ENCODE measurements at regions not wholly inside any gene's neighbourhood (a gene's known extent, or its start where the extent isn't known, plus 50 kb on each side); places are given as distances from the start of the nearest gene placed in this dataset.

- Histone ChIP-seq H2AFZ (ENCODE audit: low read depth, low read length, severe bottlenecking) (no peak overlapping the region), H3K27ac (ENCODE audit: low read depth, low read length) (no peak overlapping the region), H3K9me2 (replicated peaks; ENCODE audit: insufficient read depth, low read length) (no peaks in the 10 kb centered on the region), H3K9me3 (ENCODE audit: insufficient read depth, low read length) (no peaks in the 10 kb centered on the region), H3K36me3 (ENCODE audit: low read length) (no peaks in the 10 kb centered on the region), H3K27me3 (ENCODE audit: low read length) (no peaks in the 10 kb centered on the region), H3F3A (ENCODE audit: insufficient read depth) (no peaks in the 10 kb centered on the region), H4K20me1 (ENCODE audit: low read depth, low read length) (no peaks in the 10 kb centered on the region), H3K4me2 (ENCODE audit: low read depth, low read length, poor library complexity, severe bottlenecking) (no peak overlapping the region), H3K4me3 (ENCODE audit: insufficient read depth, low read length, poor library complexity, severe bottlenecking) (no peak overlapping the region), H3K79me2 (ENCODE audit: insufficient read depth, low read length) (no peaks in the 10 kb centered on the region), H3K9ac (ENCODE audit: low read length) (no peak overlapping the region)
- TF ChIP-seq CTCF (IDR thresholded peaks at IDR 0.05; ENCODE audit: insufficient read depth, low read length, poor library complexity, severe bottlenecking) (no peak), EZH2phosphoT487 (conservative IDR thresholded peaks at IDR 0.05; ENCODE audit: low read length) (no peak)
Measured at GRCh38 chrX:42070866-42071265, 147.5 kb upstream of the CASK start.

GRCh38 chrX:42054256-42054655 lies 130.9 kb upstream of the CASK start:
- no peaks in the 10 kb centered on the region for H3K27me3 ChIP-seq (ENCODE audit: low read length)
- no peaks in the 10 kb centered on the region for H3F3A ChIP-seq (ENCODE audit: insufficient read depth)
- no peak overlapping the region for H3K4me2 ChIP-seq (ENCODE audit: low read depth, low read length, poor library complexity, severe bottlenecking)
- H3K9ac ChIP-seq (ENCODE audit: low read length) = no peak overlapping the region
- H3K4me3 ChIP-seq (ENCODE audit: insufficient read depth, low read length, poor library complexity, severe bottlenecking) = no peak overlapping the region
- no peak overlapping the region for H2AFZ ChIP-seq (ENCODE audit: low read depth, low read length, severe bottlenecking)
- TF ChIP-seq EZH2phosphoT487 (conservative IDR thresholded peaks at IDR 0.05; ENCODE audit: low read length) (no peak), CTCF (IDR thresholded peaks at IDR 0.05; ENCODE audit: insufficient read depth, low read length, poor library complexity, severe bottlenecking) (no peak)
- no peak overlapping the region for H3K27ac ChIP-seq (ENCODE audit: low read depth, low read length)
- no peaks in the 10 kb centered on the region for H3K9me3 ChIP-seq (ENCODE audit: insufficient read depth, low read length)
- no peaks in the 10 kb centered on the region for H3K9me2 ChIP-seq (replicated peaks; ENCODE audit: insufficient read depth, low read length)
- no peaks in the 10 kb centered on the region for H3K36me3 ChIP-seq (ENCODE audit: low read length)
- no peaks in the 10 kb centered on the region for H3K79me2 ChIP-seq (ENCODE audit: insufficient read depth, low read length)
- H4K20me1 ChIP-seq (ENCODE audit: low read depth, low read length) = no peaks in the 10 kb centered on the region

- no peaks in the 10 kb centered on the region for H4K20me1 ChIP-seq (ENCODE audit: low read depth, low read length)
- H3K9me3 ChIP-seq (ENCODE audit: insufficient read depth, low read length) = no peaks in the 10 kb centered on the region
- H3K36me3 ChIP-seq (ENCODE audit: low read length) = no peaks in the 10 kb centered on the region
- H3K9ac ChIP-seq (ENCODE audit: low read length) = no peak overlapping the region
- no peaks in the 10 kb centered on the region for H3F3A ChIP-seq (ENCODE audit: insufficient read depth)
- no peak overlapping the region for H3K4me3 ChIP-seq (ENCODE audit: insufficient read depth, low read length, poor library complexity, severe bottlenecking)
- H3K27me3 ChIP-seq (ENCODE audit: low read length) = no peaks in the 10 kb centered on the region
- no peak overlapping the region for H3K27ac ChIP-seq (ENCODE audit: low read depth, low read length)
- no peaks in the 10 kb centered on the region for H3K9me2 ChIP-seq (replicated peaks; ENCODE audit: insufficient read depth, low read length)
- H3K79me2 ChIP-seq (ENCODE audit: insufficient read depth, low read length) = no peaks in the 10 kb centered on the region
- H2AFZ ChIP-seq (ENCODE audit: low read depth, low read length, severe bottlenecking) = no peak overlapping the region
- TF ChIP-seq EZH2phosphoT487 (conservative IDR thresholded peaks at IDR 0.05; ENCODE audit: low read length) = no peak
- TF ChIP-seq CTCF (IDR thresholded peaks at IDR 0.05; ENCODE audit: insufficient read depth, low read length, poor library complexity, severe bottlenecking) = no peak
- no peak overlapping the region for H3K4me2 ChIP-seq (ENCODE audit: low read depth, low read length, poor library complexity, severe bottlenecking)
Measured at GRCh38 chrX:42050345-42050744, 127.0 kb upstream of the CASK start.

GRCh38 chrX:42047886-42048285 lies 124.5 kb upstream of the CASK start:
- Histone ChIP-seq H3K9me2 (replicated peaks; ENCODE audit: insufficient read depth, low read length) (no peaks in the 10 kb centered on the region), H3K79me2 (ENCODE audit: insufficient read depth, low read length) (no peaks in the 10 kb centered on the region), H3K36me3 (ENCODE audit: low read length) (no peaks in the 10 kb centered on the region), H3K4me2 (ENCODE audit: low read depth, low read length, poor library complexity, severe bottlenecking) (no peak overlapping the region), H3K4me3 (ENCODE audit: insufficient read depth, low read length, poor library complexity, severe bottlenecking) (no peak overlapping the region), H2AFZ (ENCODE audit: low read depth, low read length, severe bottlenecking) (no peak overlapping the region), H4K20me1 (ENCODE audit: low read depth, low read length) (no peaks in the 10 kb centered on the region), H3K9me3 (ENCODE audit: insufficient read depth, low read length) (no peaks in the 10 kb centered on the region), H3K27me3 (ENCODE audit: low read length) (no peaks in the 10 kb centered on the region), H3K27ac (ENCODE audit: low read depth, low read length) (no peak overlapping the region), H3F3A (ENCODE audit: insufficient read depth) (no peaks in the 10 kb centered on the region), H3K9ac (ENCODE audit: low read length) (no peak overlapping the region)
- TF ChIP-seq EZH2phosphoT487 (conservative IDR thresholded peaks at IDR 0.05; ENCODE audit: low read length) = no peak
- TF ChIP-seq CTCF (IDR thresholded peaks at IDR 0.05; ENCODE audit: insufficient read depth, low read length, poor library complexity, severe bottlenecking) = no peak

Data from SU-DHL-6 (cell line).